Right atrium auricular region (tissue), 2 donors: ENCODE measurements at regions not wholly inside any gene's neighbourhood (a gene's known extent, or its start where the extent isn't known, plus 50 kb on each side); places are given as distances from the start of the nearest gene placed in this dataset.

Experiments
- DNase-seq: peaks from one replicate; pipeline ENCODE4 v3.0.0-alpha.2; 2019; ENCODE audit warnings: low spot score
- H3K27ac ChIP-seq, 2 donors: fragments of 200-600 bp; sonication (generic); 1 replicate in 1 of 2; 2 replicates in 1 of 2; pipeline ENCODE4 v1.5.1; 2016 to 2019
- H3K27me3 ChIP-seq, 2 donors: fragments of 200-600 bp; sonication (generic); one replicate each; pipeline versions ENCODE4 v1.5.1 to v1.6.0; 2017 to 2019
- H3K36me3 ChIP-seq: fragments of 200-600 bp; sonication (generic); one replicate; pipeline ENCODE4 v1.5.1; 2016
- H3K4me1 ChIP-seq, 2 donors: fragments of 200-600 bp; sonication (generic); one replicate each; pipeline versions ENCODE4 v1.5.1 to v1.6.0; 2017 to 2019
- H3K4me3 ChIP-seq, 2 donors: fragments of 200-600 bp; sonication (generic); 1 replicate in 1 of 2; 2 replicates in 1 of 2; pipeline ENCODE4 v1.5.1; 2017 to 2019; ENCODE audit warnings: mild to moderate bottlenecking in 1 of 2, moderate library complexity in 1 of 2
- H3K9me3 ChIP-seq, 2 donors: fragments of 200-600 bp; sonication (generic); one replicate each; pipeline ENCODE4 v1.5.1; 2019
- CTCF ChIP-seq, 2 donors: fragments of 200-600 bp; sonication (generic); IDR thresholded peaks; one replicate each; pipeline ENCODE4 v1.5.1; 2019; ENCODE audit warnings: antibody characterized with exemption in 2 of 2

DNA sequence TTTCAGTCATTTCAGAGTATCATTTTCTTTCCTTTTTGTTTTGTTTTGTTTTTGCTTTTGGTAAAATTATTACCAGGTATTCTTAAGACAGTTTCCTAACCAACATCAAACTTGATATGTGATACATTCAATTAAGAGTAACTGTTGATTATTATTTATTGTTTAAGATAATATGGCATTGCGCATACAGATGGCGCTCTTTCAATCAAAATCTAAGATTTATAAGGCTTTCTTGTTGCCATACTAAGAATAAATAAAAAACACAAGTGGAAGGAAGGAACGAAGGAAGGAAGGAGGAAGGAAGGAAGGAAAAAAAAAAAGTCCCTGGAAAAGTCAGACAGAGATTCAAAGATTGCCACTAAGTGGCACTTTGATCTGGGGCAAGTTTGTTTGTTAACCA is 1308.7 kb upstream of the FAM98A start:
- no peak for TF ChIP-seq CTCF (IDR thresholded peaks at IDR 0.05)
- Histone ChIP-seq H3K9me3 (no peaks in the 10 kb centered on the region), H3K4me1 (no peaks in the 10 kb centered on the region), H3K27ac (no peak overlapping the region), H3K36me3 (no peaks in the 10 kb centered on the region), H3K27me3 (no peaks in the 10 kb centered on the region), H3K4me3 (no peak overlapping the region)
- no peak for DNase-seq

- no peak for TF ChIP-seq CTCF (IDR thresholded peaks at IDR 0.05)
These were observed 1302.6 kb upstream of the FAM98A start for GRCh38 chr2:34901739-34902138.

GRCh38 chr2:34899079-34899478 is 1300.0 kb upstream of the FAM98A start:
- H3K36me3 ChIP-seq: no peaks in the 10 kb centered on the region
- no peaks in the 10 kb centered on the region for H3K27me3 ChIP-seq
- no peaks in the 10 kb centered on the region for H3K4me1 ChIP-seq
- no peak for DNase-seq
- no peak for TF ChIP-seq CTCF (IDR thresholded peaks at IDR 0.05)
- no peaks in the 10 kb centered on the region for H3K9me3 ChIP-seq
- no peak overlapping the region for H3K27ac ChIP-seq
- H3K4me3 ChIP-seq: no peak overlapping the region

More at GRCh38 chr2:34901739-34902138, 1302.6 kb upstream of the FAM98A start:
- H3K27me3 ChIP-seq: no peaks in the 10 kb centered on the region
- H3K4me3 ChIP-seq: no peak overlapping the region
- no peaks in the 10 kb centered on the region for H3K36me3 ChIP-seq
- H3K4me1 ChIP-seq: no peaks in the 10 kb centered on the region
- H3K27ac ChIP-seq: no peak overlapping the region
- no peak for DNase-seq
- H3K9me3 ChIP-seq: no peaks in the 10 kb centered on the region

DNA sequence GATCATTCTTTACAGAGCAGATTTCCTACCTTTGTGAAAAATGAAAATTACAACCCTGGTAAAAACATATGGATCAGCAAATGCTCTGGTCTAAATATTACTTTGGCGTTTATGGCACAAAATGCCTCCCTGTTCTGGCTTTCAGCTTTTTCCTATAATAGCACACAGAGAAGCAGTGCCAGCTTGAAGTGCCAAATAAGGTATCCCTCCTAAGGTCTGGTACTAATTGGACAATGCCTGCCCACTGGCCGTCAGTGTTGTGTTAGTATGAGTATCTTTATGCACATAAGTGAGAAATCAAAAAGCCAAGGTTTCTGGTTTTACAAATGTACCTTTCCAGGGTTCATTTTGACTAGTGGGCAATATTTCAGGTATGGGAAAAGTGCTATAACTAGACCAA is 1293.7 kb upstream of the FAM98A start:
- Histone ChIP-seq H3K9me3 (no peaks in the 10 kb centered on the region), H3K27me3 (no peaks in the 10 kb centered on the region), H3K36me3 (no peaks in the 10 kb centered on the region), H3K4me1 (no peaks in the 10 kb centered on the region), H3K27ac (no peak overlapping the region), H3K4me3 (no peak overlapping the region)
- TF ChIP-seq CTCF (IDR thresholded peaks at IDR 0.05): no peak
- no peak for DNase-seq

DNA sequence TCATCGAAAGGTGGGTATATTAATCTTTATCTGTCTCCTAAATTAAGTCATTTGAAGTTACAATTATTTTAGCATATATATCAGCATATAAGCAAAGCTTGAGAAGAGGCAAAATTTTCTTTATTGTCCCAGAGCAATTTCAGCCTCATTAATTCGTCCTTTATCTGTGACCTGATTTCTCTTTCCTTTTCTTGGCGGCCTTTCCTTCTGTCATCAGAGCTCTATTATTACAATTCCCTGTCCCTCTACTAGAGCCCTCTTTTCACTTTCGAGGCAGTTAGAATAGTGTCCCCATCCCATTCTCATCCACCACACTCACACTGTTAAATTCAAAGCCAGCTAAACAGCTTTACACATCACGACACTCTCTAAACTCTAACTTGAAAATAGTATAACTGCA is 1293.2 kb upstream of the FAM98A start:
- TF ChIP-seq CTCF (IDR thresholded peaks at IDR 0.05): no peak
- H3K4me3 ChIP-seq: no peak overlapping the region
- no peaks in the 10 kb centered on the region for H3K36me3 ChIP-seq
- no peak overlapping the region for H3K27ac ChIP-seq
- no peaks in the 10 kb centered on the region for H3K27me3 ChIP-seq
- no peak for DNase-seq
- no peaks in the 10 kb centered on the region for H3K4me1 ChIP-seq
- no peaks in the 10 kb centered on the region for H3K9me3 ChIP-seq

DNA sequence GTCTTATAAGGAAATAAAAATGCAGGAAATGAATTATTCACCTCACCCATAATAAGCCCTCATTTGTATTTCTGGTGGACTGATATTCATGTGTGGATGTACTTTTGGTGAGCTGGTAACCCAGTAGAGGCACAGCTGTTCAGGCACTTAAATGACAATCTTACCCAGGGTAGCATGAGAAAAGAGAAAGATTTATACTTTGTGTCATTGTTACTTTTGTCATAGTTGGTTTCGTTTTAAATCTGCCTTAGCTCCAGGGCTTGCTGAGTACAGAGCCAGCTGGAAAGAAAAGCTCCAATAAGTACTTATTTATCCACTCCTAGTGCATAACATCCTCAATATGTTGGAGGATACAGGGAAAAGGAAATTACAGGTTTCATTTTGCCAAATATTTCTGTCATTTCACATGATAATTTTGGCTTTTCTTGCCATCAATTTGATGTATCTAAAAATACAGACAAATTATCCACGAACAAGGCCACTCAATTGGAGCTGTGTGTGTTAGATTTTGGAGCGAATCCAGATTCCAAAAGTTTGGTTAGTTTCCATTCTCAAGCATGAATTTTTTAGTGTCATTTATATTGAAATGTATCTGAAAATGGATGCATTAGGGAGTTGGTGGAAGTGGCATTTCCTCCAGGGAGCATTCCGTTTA is 1276.1 kb upstream of the FAM98A start:
- no peaks in the 10 kb centered on the region for H3K9me3 ChIP-seq
- no peaks in the 10 kb centered on the region for H3K4me1 ChIP-seq
- no peaks in the 10 kb centered on the region for H3K36me3 ChIP-seq
- DNase-seq: no peak
- TF ChIP-seq CTCF (IDR thresholded peaks at IDR 0.05): no peak
- H3K4me3 ChIP-seq: no peak overlapping the region
- H3K27me3 ChIP-seq: no peaks in the 10 kb centered on the region
- no peak overlapping the region for H3K27ac ChIP-seq
